HG02885 (cell line): ENCODE measurements at regions not wholly inside any gene's neighbourhood (a gene's known extent, or its start where the extent isn't known, plus 50 kb on each side); places are given as distances from the start of the nearest gene placed in this dataset.

Experiments
- ATAC-seq: cut with Tn5 transposase; IDR thresholded peaks from one replicate; pipeline ENCODE4 v1.9.1; 2021; ENCODE audit warnings: mild to moderate bottlenecking; ENCODE audit not compliant: unreplicated experiment, poor library complexity

DNA sequence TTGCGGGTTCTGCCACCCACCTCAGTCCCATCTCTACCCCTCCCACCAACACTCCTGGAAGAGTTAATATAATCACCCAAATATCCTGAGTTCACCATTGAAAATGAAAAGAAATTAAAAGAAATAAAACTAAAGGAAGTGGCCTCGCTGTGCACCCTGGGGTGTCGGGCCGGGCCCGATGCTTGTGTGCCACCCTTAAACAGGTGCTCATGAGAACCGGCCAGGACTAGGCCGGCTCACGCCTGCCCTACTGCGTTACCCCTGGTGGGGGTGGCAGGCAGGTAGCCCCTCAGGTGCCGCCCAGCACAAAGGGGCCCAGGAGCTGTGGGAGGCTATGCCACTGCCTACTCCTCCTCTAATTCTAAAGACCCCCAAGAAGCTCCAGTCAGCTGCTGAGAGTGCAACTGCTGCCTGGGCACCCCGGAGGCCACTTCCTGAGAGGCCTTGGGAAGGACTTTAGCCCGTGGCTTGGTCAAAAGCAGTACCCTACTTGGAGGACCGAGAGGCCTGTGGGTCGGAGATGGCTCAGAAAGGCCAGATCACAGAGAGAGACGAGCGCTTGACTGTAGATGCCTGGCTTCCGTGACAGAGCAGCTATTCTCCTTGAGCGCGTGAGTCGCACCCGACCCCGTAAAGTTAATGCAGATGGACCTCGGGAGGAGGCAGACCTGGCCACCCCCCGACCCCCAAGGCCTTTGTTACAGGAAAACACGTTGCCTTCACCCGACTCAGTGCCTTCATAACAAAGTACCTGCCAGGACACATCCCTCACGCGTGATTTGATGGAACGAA, 51.0 kb upstream of the PPP2R2D start:
- no peak for ATAC-seq

DNA sequence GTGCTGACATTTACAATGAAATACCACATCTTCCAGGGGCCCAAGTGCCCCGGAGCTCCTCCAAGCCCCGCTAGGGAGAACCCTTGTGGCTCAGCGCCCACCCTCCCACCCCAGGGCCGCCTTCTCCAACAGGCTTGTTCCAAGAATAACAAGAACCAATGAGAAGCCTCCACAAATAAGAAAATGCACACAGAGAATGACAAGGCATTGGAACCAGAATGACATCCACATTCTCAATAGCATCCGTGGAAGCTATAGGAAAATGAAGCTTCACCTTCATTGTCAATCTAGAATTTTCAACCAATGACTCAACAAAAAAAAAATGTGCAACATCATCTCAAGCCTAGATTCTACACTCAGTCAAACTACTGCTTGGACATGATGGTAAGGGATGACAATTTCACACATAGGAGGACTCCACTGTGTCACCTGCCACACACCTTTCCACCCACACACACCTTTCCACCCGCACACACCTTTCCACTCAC, 50.4 kb upstream of the PPP2R2D start:
- no peak for ATAC-seq
